Stomach (tissue), 4 donors: ENCODE measurements at regions not wholly inside any gene's neighbourhood (a gene's known extent, or its start where the extent isn't known, plus 50 kb on each side); places are given as distances from the start of the nearest gene placed in this dataset.

ENCODE experiments used
- CTCF ChIP-seq, 7 experiments: fragments of 450-650 bp in 4 of 7; fragments of 200-600 bp in 3 of 7; sonication (generic) in 3 of 7; IDR thresholded peaks; one replicate each; pipeline ENCODE4 v1.5.1; 2016 to 2019; ENCODE audit warnings: antibody characterized with exemption in 7 of 7, control low read depth in 2 of 7, mild to moderate bottlenecking in 1 of 7
- EP300 ChIP-seq: sonication (generic); formaldehyde crosslinking; IDR thresholded peaks from one replicate; pipeline ENCODE4 v1.6.1; 2017; ENCODE audit warnings: antibody characterized with exemption
- POLR2A ChIP-seq, 4 donors: fragments of 450-650 bp; IDR thresholded peaks; one replicate each; pipeline ENCODE4 v1.6.1; 2016; ENCODE audit warnings: antibody characterized with exemption in 4 of 4, control low read depth in 2 of 4, mild to moderate bottlenecking in 1 of 4, moderate library complexity in 1 of 4
- POLR2AphosphoS5 ChIP-seq, 3 donors: sonication (generic); formaldehyde crosslinking; IDR thresholded peaks; one replicate each; pipeline ENCODE4 v1.6.1; 2016; ENCODE audit warnings: antibody characterized with exemption in 3 of 3

GRCh38 chrX:3435057-3435456 lies 88.6 kb upstream of the MXRA5 start:
- TF ChIP-seq CTCF (IDR thresholded peaks at IDR 0.05): no peak
- TF ChIP-seq POLR2A (IDR thresholded peaks at IDR 0.05): no peak
- TF ChIP-seq EP300: no peak
- no peak for TF ChIP-seq POLR2AphosphoS5 (IDR thresholded peaks at IDR 0.05)
